Prostate gland (tissue), 2 donors: ENCODE measurements at regions not wholly inside any gene's neighbourhood (a gene's known extent, or its start where the extent isn't known, plus 50 kb on each side); places are given as distances from the start of the nearest gene placed in this dataset.

Experiments used
- POLR2A ChIP-seq: fragments of 450-650 bp; IDR thresholded peaks from one replicate; pipeline ENCODE4 v1.6.1; 2016; ENCODE audit warnings: antibody characterized with exemption, mild to moderate bottlenecking
- TF ChIP-seq, protein P1 (sequence below), 4 experiments: fragments of 200-600 bp in 2 of 4; fragments of 450-650 bp in 2 of 4; sonication (generic) in 2 of 4; IDR thresholded peaks; 1 replicate in 3 of 4; 2 replicates in 1 of 4; pipeline ENCODE4 v1.5.1; 2016 to 2019; ENCODE audit warnings: antibody characterized with exemption in 4 of 4, mild to moderate bottlenecking in 2 of 4, moderate library complexity in 2 of 4

GRCh38 chr5:126031989-126032716, 391.1 kb upstream of the GRAMD2B start:
- TF ChIP-seq POLR2A, result no peak
- TF ChIP-seq, protein P1, sequence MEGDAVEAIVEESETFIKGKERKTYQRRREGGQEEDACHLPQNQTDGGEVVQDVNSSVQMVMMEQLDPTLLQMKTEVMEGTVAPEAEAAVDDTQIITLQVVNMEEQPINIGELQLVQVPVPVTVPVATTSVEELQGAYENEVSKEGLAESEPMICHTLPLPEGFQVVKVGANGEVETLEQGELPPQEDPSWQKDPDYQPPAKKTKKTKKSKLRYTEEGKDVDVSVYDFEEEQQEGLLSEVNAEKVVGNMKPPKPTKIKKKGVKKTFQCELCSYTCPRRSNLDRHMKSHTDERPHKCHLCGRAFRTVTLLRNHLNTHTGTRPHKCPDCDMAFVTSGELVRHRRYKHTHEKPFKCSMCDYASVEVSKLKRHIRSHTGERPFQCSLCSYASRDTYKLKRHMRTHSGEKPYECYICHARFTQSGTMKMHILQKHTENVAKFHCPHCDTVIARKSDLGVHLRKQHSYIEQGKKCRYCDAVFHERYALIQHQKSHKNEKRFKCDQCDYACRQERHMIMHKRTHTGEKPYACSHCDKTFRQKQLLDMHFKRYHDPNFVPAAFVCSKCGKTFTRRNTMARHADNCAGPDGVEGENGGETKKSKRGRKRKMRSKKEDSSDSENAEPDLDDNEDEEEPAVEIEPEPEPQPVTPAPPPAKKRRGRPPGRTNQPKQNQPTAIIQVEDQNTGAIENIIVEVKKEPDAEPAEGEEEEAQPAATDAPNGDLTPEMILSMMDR (IDR thresholded peaks at IDR 0.05), result no peak
